SU-DHL-6 (cell line): ENCODE measurements at regions not wholly inside any gene's neighbourhood (a gene's known extent, or its start where the extent isn't known, plus 50 kb on each side); places are given as distances from the start of the nearest gene placed in this dataset.

Experiments
- H2AFZ ChIP-seq: fragments of 200-600 bp; sonication (generic); 2 replicates; pipeline ENCODE4 v1.6.1; 2014; ENCODE audit warnings: low read depth, mild to moderate bottlenecking, moderate library complexity, mixed read lengths, antibody characterized with exemption, low read length; ENCODE audit not compliant: severe bottlenecking
- H3F3A ChIP-seq: fragments of 200-600 bp; shearing (Covaris generic); 2 replicates; pipeline ENCODE4 v1.6.0; 2016; ENCODE audit warnings: antibody characterized with exemption, mild to moderate bottlenecking; ENCODE audit not compliant: insufficient read depth
- H3K27ac ChIP-seq: fragments of 200-600 bp; sonication (generic); 2 replicates; pipeline ENCODE4 v1.5.1; 2016; ENCODE audit warnings: low read depth, mild to moderate bottlenecking, low read length, moderate library complexity, mixed read lengths
- H3K27me3 ChIP-seq: fragments of 200-600 bp; sonication (generic), shearing (Covaris generic); 2 replicates; pipeline ENCODE4 v1.6.0; 2014; ENCODE audit warnings: mild to moderate bottlenecking, low read length
- H3K36me3 ChIP-seq: fragments of 200-600 bp; sonication (generic); 2 replicates; pipeline ENCODE4 v1.6.1; 2014; ENCODE audit warnings: mild to moderate bottlenecking, low read length, mixed read lengths
- H3K4me2 ChIP-seq: fragments of 300-600, 200-600 bp; shearing (Covaris generic), sonication (generic); 2 replicates; pipeline ENCODE4 v1.6.0; 2014; ENCODE audit warnings: low read length, low read depth, mild to moderate bottlenecking; ENCODE audit not compliant: poor library complexity, severe bottlenecking
- H3K4me3 ChIP-seq: fragments of 200-600 bp; sonication (generic); 2 replicates; pipeline ENCODE4 v1.5.1; 2014; ENCODE audit warnings: antibody characterized with exemption, low read length, mild to moderate bottlenecking, mixed read lengths; ENCODE audit not compliant: insufficient read depth, poor library complexity, severe bottlenecking
- H3K79me2 ChIP-seq: fragments of 200-600 bp; sonication (generic); 2 replicates; pipeline ENCODE4 v1.6.1; 2014; ENCODE audit warnings: mild to moderate bottlenecking, low read length, moderate library complexity; ENCODE audit not compliant: insufficient read depth
- H3K9ac ChIP-seq: fragments of 200-600 bp; sonication (generic); 2 replicates; pipeline ENCODE4 v1.7.0; 2014; ENCODE audit warnings: mild to moderate bottlenecking, low read length
- H3K9me2 ChIP-seq: fragments of 200-600 bp; sonication (generic); replicated peaks from 2 replicates; pipeline ENCODE4 v1.6.1; 2014; ENCODE audit warnings: low read length; ENCODE audit not compliant: insufficient read depth
- H3K9me3 ChIP-seq: fragments of 200-600 bp; sonication (generic); 2 replicates; pipeline ENCODE4 v1.6.1; 2014; ENCODE audit warnings: low read length, mixed read lengths; ENCODE audit not compliant: insufficient read depth
- H4K20me1 ChIP-seq: fragments of 200-600 bp; sonication (generic); 2 replicates; pipeline ENCODE4 v1.6.1; 2014; ENCODE audit warnings: low read depth, mild to moderate bottlenecking, antibody characterized with exemption, low read length, moderate library complexity, mixed read lengths
- CTCF ChIP-seq: fragments of 200-600 bp; sonication (generic); IDR thresholded peaks from one replicate; pipeline ENCODE4 v1.5.1; 2017; ENCODE audit warnings: antibody characterized with exemption, mild to moderate bottlenecking, low read length, moderate library complexity; ENCODE audit not compliant: insufficient read depth, poor library complexity, severe bottlenecking
- EZH2phosphoT487 ChIP-seq: fragments of 200-600 bp; sonication (generic), shearing (Covaris generic); conservative IDR thresholded peaks from 2 replicates; pipeline ENCODE4 v1.6.1; 2018; ENCODE audit warnings: mild to moderate bottlenecking, antibody characterized with exemption, low read length, moderate library complexity, mixed read lengths

GRCh38 chr12:14072987-14073386, 91.6 kb upstream of the GRIN2B start:
- Histone ChIP-seq H3K79me2 (no peaks in the 10 kb centered on the region), H3K9ac (0 out of 2 replicates have a peak overlapping the region, but pooled peaks have one; percentile 7), H3K27me3 (no peaks in the 10 kb centered on the region), H3K4me2 (peak overlapping the region; percentile 18), H2AFZ (no peak overlapping the region), H3K4me3 (no peak overlapping the region), H3K9me2 (no peaks in the 10 kb centered on the region), H3K36me3 (no peaks in the 10 kb centered on the region), H3K9me3 (no peaks in the 10 kb centered on the region), H4K20me1 (no peaks in the 10 kb centered on the region), H3K27ac (no peak overlapping the region), H3F3A (no peaks in the 10 kb centered on the region; the same call in 1 of the 2 replicates)
- TF ChIP-seq CTCF (no peak), EZH2phosphoT487 (no peak)

DNA sequence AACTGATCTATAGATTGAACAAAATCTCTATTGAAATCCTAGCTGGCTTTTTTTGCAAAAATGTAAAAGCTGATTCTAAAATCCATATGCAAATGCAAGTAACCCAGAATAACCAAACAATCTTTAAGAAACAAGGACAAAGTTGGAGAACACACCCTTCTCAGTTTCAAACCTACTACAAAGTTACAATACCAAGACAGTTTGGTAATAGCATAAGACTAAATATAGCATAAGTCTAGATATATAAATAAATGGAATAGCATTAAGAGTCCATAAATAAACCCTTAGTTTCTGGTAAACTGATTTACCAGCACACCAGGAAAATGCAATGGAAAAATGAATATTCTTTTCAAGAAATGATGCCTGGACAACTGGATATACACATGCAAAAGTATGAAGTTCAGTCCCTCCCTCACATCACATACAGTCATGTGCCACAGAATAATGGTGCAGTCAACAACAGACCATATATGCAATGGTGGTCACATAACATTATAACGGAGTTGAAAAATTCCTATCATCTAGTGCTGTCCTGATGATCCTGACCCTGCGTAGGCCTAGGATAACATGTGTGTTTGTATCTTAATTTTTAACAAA, 94.5 kb upstream of the GRIN2B start:
- Histone ChIP-seq H3K79me2 (no peaks in the 10 kb centered on the region), H2AFZ (no peak overlapping the region), H3K36me3 (no peaks in the 10 kb centered on the region), H3K9ac (no peak overlapping the region), H3F3A (no peaks in the 10 kb centered on the region; the same call in 1 of the 2 replicates), H3K4me2 (no peak overlapping the region), H3K4me3 (no peak overlapping the region), H4K20me1 (no peaks in the 10 kb centered on the region), H3K9me3 (no peaks in the 10 kb centered on the region), H3K9me2 (no peaks in the 10 kb centered on the region), H3K27ac (no peak overlapping the region), H3K27me3 (no peaks in the 10 kb centered on the region)
- TF ChIP-seq CTCF: no peak
- TF ChIP-seq EZH2phosphoT487: no peak

DNA sequence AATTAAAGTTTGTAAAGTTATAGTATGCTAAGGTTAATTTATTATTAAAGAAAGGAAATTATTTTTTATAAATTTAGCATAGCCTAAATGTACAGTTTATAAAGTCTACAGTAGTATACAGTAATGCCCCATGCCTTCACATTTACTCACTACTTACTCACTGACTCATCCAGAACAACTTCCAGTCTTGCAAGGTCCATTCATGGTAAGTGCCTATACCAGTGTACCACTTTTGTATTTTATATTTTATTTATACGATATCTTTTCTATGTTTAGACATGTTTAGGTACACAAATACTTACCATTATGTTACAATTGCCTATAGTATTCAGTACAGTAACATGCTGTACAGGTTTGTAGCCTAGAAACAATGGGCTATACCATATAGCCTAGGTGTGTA, 95.1 kb upstream of the GRIN2B start:
- Histone ChIP-seq H3K27ac (no peak overlapping the region), H3K9me2 (no peaks in the 10 kb centered on the region), H4K20me1 (no peaks in the 10 kb centered on the region), H3K9me3 (no peaks in the 10 kb centered on the region), H3K4me3 (no peak overlapping the region), H3K79me2 (no peaks in the 10 kb centered on the region), H3F3A (no peaks in the 10 kb centered on the region; the same call in 1 of the 2 replicates), H2AFZ (no peak overlapping the region), H3K4me2 (no peak overlapping the region), H3K27me3 (no peaks in the 10 kb centered on the region), H3K9ac (no peak overlapping the region), H3K36me3 (no peaks in the 10 kb centered on the region)
- TF ChIP-seq CTCF (no peak), EZH2phosphoT487 (no peak)

DNA sequence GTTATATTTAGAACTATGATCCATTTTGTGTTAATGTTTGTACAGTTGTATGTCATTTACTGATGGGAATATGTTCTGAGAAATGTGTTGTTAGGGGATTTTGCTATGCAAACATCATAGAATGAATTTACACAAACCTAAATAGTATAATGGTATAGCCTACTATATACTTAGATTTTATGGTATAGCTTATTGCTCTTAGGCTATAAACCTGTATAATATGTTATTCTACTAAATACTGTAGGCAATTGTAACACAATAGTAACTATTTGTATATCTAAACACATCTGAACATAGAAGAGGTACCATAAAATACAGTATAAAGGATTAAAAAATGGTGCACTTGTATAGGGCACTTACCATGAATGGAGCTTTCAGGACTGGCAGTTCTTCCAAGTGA, 105.4 kb upstream of the GRIN2B start:
- Histone ChIP-seq H3K4me2 (no peak overlapping the region), H3K9me3 (no peaks in the 10 kb centered on the region), H3K79me2 (no peaks in the 10 kb centered on the region), H3K9me2 (no peaks in the 10 kb centered on the region), H3K9ac (no peak overlapping the region), H3K36me3 (no peaks in the 10 kb centered on the region), H4K20me1 (no peaks in the 10 kb centered on the region), H3K27ac (no peak overlapping the region), H2AFZ (no peak overlapping the region), H3F3A (no peaks in the 10 kb centered on the region), H3K27me3 (no peaks in the 10 kb centered on the region), H3K4me3 (no peak overlapping the region)
- TF ChIP-seq EZH2phosphoT487 (no peak), CTCF (no peak)
